ENCODE measurements at regions not wholly inside any gene's neighbourhood (a gene's known extent, or its start where the extent isn't known, plus 50 kb on each side); places are given as distances from the start of the nearest gene placed in this dataset.

DNA sequence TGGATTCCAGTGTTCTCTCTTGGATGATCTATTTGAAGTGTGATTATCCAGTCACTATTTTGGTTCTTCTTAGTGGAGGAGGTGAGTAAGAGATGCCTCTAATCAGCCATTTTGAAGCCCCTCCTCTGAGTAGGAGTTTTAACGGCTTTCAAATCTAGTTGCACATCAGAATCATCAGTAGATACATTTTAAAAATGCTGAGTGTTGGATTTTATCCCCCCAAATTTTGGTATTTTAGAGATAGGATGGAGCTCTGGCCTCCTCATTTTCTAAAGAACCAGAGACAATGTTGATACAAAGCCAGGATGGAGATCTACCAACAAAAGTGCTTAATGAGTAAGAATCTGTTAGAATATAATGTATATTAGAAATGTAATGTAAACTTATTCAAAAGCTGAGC, 1061.0 kb upstream of the WWC1 start:
- intact Hi-C loops (cut with DNase I; ENCODE audit: low total_unique reads): no loop called here
- no peaks in the 10 kb centered on the region for H3K36me3 ChIP-seq
- H3K4me3 ChIP-seq: no peak overlapping the region
- H3K27me3 ChIP-seq (replicated peaks in 1 of 7): no peaks in the 10 kb centered on the region
- 80 to 91% (median 87%) methylated on average over 1 of the region's 1 CpG for WGBS, 5 donors
- no peak for DNase-seq
- TF ChIP-seq POLR2A (IDR thresholded peaks at IDR 0.05): no peak
- no peak for TF ChIP-seq POLR2AphosphoS5 (IDR thresholded peaks at IDR 0.05)
- TF ChIP-seq CTCF (IDR thresholded peaks at IDR 0.05 in 8 of 11, conservative IDR thresholded peaks at IDR 0.05 in 3 of 11): no peak
- no peaks in the 10 kb centered on the region for H3K4me1 ChIP-seq
- no peak overlapping the region for H3K27ac ChIP-seq
- H3K9me3 ChIP-seq: peaks cover 4 to 65% (median 31%) of the 10 kb centered on the region in 8 donors

GRCh38 chr5:167232675-167233311, 1058.7 kb upstream of the WWC1 start:
- no peaks in the 10 kb centered on the region for H3K27me3 ChIP-seq (replicated peaks in 1 of 7)
- intact Hi-C loops (cut with DNase I; ENCODE audit: low total_unique reads): no loop called here
- H3K4me1 ChIP-seq: no peaks in the 10 kb centered on the region
- TF ChIP-seq POLR2A (IDR thresholded peaks at IDR 0.05) (no peak), POLR2AphosphoS5 (IDR thresholded peaks at IDR 0.05) (no peak), CTCF (IDR thresholded peaks at IDR 0.05 in 8 of 11, conservative IDR thresholded peaks at IDR 0.05 in 3 of 11) (no peak)
- no peaks in the 10 kb centered on the region for H3K36me3 ChIP-seq
- no peak overlapping the region for H3K27ac ChIP-seq
- no peak for DNase-seq
- 63 to 78% (median 71%) methylated on average over 3 of the region's 3 CpGs for WGBS, 5 donors
- H3K4me3 ChIP-seq: no peak overlapping the region
- peaks cover 2 to 63% (median 24%) of the 10 kb centered on the region in 8 donors for H3K9me3 ChIP-seq

- no peak for DNase-seq
- Histone ChIP-seq H3K27me3 (replicated peaks in 1 of 7) (no peaks in the 10 kb centered on the region), H3K9me3 (peaks cover 0 to 54% (median 15%) of the 10 kb centered on the region in 8 donors), H3K4me3 (no peak overlapping the region), H3K27ac (no peak overlapping the region), H3K36me3 (no peaks in the 10 kb centered on the region), H3K4me1 (no peaks in the 10 kb centered on the region)
- TF ChIP-seq POLR2AphosphoS5 (IDR thresholded peaks at IDR 0.05): no peak
- TF ChIP-seq CTCF (IDR thresholded peaks at IDR 0.05 in 8 of 11, conservative IDR thresholded peaks at IDR 0.05 in 3 of 11): no peak
- no peak for TF ChIP-seq POLR2A (IDR thresholded peaks at IDR 0.05)
- intact Hi-C loops (cut with DNase I; ENCODE audit: low total_unique reads): no loop called here
- WGBS, 5 donors: 64 to 84% (median 81%) methylated on average over 3 of the region's 3 CpGs
Measured at GRCh38 chr5:167233507-167234220, 1057.8 kb upstream of the WWC1 start.

DNA sequence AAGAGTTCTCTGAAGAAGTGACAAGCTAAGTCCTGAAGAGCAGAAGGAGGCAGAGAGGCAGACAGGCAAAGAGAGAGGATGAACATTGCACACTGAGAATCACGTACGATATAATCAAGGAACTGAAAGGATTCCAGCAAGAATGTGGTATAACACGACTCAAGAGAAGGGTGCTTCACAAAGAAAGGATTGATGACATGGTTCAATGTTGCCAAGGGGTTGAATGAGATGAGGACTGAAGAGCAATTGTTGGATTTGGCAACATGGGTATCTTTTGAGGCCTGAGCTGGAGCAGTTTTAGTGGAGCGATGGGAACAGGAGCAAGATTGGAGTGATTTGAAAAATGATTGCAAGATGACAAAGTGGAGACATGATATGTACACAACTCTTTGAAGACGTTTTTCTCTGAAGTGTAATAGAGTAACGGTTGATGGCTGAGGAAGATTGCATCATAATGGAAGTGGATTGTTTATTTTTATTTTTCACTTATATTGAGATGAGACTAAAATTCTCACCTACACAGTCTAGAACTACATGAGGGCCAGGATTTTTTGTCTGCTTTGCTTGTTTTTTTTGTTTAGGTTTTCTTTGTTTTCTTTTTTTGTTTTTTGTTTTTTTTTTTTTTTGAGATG, 1049.9 kb upstream of the WWC1 start:
- intact Hi-C loops (cut with DNase I; ENCODE audit: low total_unique reads): no loop called here
- Histone ChIP-seq H3K27ac (no peak overlapping the region), H3K4me1 (no peaks in the 10 kb centered on the region), H3K27me3 (replicated peaks in 1 of 7) (no peaks in the 10 kb centered on the region), H3K9me3 (peaks cover 0 to 1% (median 0%) of the 10 kb centered on the region in 8 donors), H3K36me3 (no peaks in the 10 kb centered on the region), H3K4me3 (no peak overlapping the region)
- 79 to 89% (median 87%) methylated on average over 6 of the region's 6 CpGs for WGBS, 5 donors
- no peak for DNase-seq
- TF ChIP-seq POLR2A (IDR thresholded peaks at IDR 0.05) (no peak), POLR2AphosphoS5 (IDR thresholded peaks at IDR 0.05) (no peak), CTCF (IDR thresholded peaks at IDR 0.05 in 8 of 11, conservative IDR thresholded peaks at IDR 0.05 in 3 of 11) (no peak)
